PC-3 (cell line): ENCODE measurements at regions not wholly inside any gene's neighbourhood (a gene's known extent, or its start where the extent isn't known, plus 50 kb on each side); places are given as distances from the start of the nearest gene placed in this dataset.

Source experiments
- CTCF ChIP-seq: fragments of 300-600 bp; sonication (generic); conservative IDR thresholded peaks from 2 replicates; pipeline ENCODE4 v1.5.1; 2017; ENCODE audit warnings: antibody characterized with exemption, low read depth, mild to moderate bottlenecking, low read length
- EZH2phosphoT487 ChIP-seq: fragments of 300-600 bp; sonication (generic); IDR thresholded peaks from 2 replicates; pipeline ENCODE4 v1.6.1; 2018; ENCODE audit warnings: mild to moderate bottlenecking, antibody characterized with exemption, low read length, borderline replicate concordance

GRCh38 chr2:18446715-18447114 lies 113.7 kb downstream of the RDH14 start:
- no peak for TF ChIP-seq CTCF
- no peak for TF ChIP-seq EZH2phosphoT487
